ENCODE measurements at regions not wholly inside any gene's neighbourhood (a gene's known extent, or its start where the extent isn't known, plus 50 kb on each side); places are given as distances from the start of the nearest gene placed in this dataset.

- TF ChIP-seq EZH2 (IDR thresholded peaks at IDR 0.05) (no peak), POLR2AphosphoS5 (IDR thresholded peaks at IDR 0.05; ENCODE audit: borderline replicate concordance, low read depth, low read length) (no peak)
Observed at GRCh38 chr2:5442736-5443135, 249.4 kb upstream of the SOX11 start.
